ENCODE measurements at regions not wholly inside any gene's neighbourhood (a gene's known extent, or its start where the extent isn't known, plus 50 kb on each side); places are given as distances from the start of the nearest gene placed in this dataset.

GRCh38 chrX:119181491-119181890 is 53.9 kb upstream of the KIAA1210 start:
- peak; percentile 18 for DNase-seq
- no peak for ATAC-seq
- intact Hi-C loops (cut with micrococcal nuclease), result no loop called here

GRCh38 chrX:119186194-119186593 is 49.9 kb upstream of the PGRMC1 start:
- DNase-seq (no peak), ATAC-seq (no peak)
- intact Hi-C loops (cut with micrococcal nuclease), result no loop called here
